Glutamatergic neuron (in vitro differentiated cells): ENCODE measurements at regions not wholly inside any gene's neighbourhood (a gene's known extent, or its start where the extent isn't known, plus 50 kb on each side); places are given as distances from the start of the nearest gene placed in this dataset.

Source experiments
- DNase-seq: peaks from one replicate; pipeline ENCODE4 v3.0.0; 2022
- H3K27ac Mint-ChIP-seq: one replicate; pipeline ENCODE4 v1.8.0; 2020; ENCODE audit warnings: mild to moderate bottlenecking, mixed read lengths, inconsistent platforms; ENCODE audit not compliant: unreplicated experiment
- H3K27me3 Mint-ChIP-seq: one replicate; pipeline ENCODE4 v1.8.0; 2020; ENCODE audit warnings: mild to moderate bottlenecking, moderate library complexity, mixed read lengths, inconsistent platforms; ENCODE audit not compliant: unreplicated experiment
- H3K36me3 Mint-ChIP-seq: one replicate; pipeline ENCODE4 v1.8.0; 2020; ENCODE audit warnings: mild to moderate bottlenecking, mixed read lengths, inconsistent platforms; ENCODE audit not compliant: unreplicated experiment
- H3K4me1 Mint-ChIP-seq: one replicate; pipeline ENCODE4 v1.8.0; 2020; ENCODE audit warnings: mild to moderate bottlenecking, low read depth, mixed read lengths, inconsistent platforms; ENCODE audit not compliant: unreplicated experiment
- H3K4me3 Mint-ChIP-seq: one replicate; pipeline ENCODE4 v1.8.0; 2020; ENCODE audit warnings: mild to moderate bottlenecking, mixed read lengths, inconsistent platforms; ENCODE audit not compliant: unreplicated experiment
- H3K9me3 Mint-ChIP-seq: one replicate; pipeline ENCODE4 v1.8.0; 2020; ENCODE audit warnings: mild to moderate bottlenecking, moderate library complexity, mixed read lengths, inconsistent platforms; ENCODE audit not compliant: unreplicated experiment
- TF ChIP-seq, protein P1 (sequence below): fragments of 200-600 bp; sonication (generic); IDR thresholded peaks from one replicate; pipeline ENCODE4 v1.5.0; 2021; ENCODE audit not compliant: partially characterized antibody, unreplicated experiment

DNA sequence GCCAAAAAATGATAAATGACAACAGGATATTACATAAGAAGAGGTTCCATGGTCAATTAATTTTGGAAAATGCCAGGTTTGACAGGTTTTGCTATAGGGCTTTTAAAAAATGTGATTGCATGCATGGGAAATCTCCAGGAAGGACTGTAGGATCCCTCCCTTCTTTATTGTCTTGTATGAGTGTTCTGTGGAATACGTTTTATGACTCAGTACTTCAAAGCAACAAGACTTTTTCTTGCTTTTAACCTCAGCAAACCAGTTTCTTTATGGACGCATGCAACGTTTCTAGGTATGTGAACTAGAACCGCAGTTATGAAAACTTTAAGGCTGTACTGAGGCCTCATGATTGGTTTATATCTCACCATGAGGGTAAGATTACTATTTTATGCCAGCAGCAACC is 76.6 kb upstream of the NTRK2 start:
- H3K27ac Mint-ChIP-seq: no peak overlapping the region
- no peaks in the 10 kb centered on the region for H3K4me1 Mint-ChIP-seq
- no peaks in the 10 kb centered on the region for H3K36me3 Mint-ChIP-seq
- no peak overlapping the region for H3K4me3 Mint-ChIP-seq
- DNase-seq: no peak
- H3K9me3 Mint-ChIP-seq: no peaks in the 10 kb centered on the region
- no peaks in the 10 kb centered on the region for H3K27me3 Mint-ChIP-seq
- TF ChIP-seq, protein P1, sequence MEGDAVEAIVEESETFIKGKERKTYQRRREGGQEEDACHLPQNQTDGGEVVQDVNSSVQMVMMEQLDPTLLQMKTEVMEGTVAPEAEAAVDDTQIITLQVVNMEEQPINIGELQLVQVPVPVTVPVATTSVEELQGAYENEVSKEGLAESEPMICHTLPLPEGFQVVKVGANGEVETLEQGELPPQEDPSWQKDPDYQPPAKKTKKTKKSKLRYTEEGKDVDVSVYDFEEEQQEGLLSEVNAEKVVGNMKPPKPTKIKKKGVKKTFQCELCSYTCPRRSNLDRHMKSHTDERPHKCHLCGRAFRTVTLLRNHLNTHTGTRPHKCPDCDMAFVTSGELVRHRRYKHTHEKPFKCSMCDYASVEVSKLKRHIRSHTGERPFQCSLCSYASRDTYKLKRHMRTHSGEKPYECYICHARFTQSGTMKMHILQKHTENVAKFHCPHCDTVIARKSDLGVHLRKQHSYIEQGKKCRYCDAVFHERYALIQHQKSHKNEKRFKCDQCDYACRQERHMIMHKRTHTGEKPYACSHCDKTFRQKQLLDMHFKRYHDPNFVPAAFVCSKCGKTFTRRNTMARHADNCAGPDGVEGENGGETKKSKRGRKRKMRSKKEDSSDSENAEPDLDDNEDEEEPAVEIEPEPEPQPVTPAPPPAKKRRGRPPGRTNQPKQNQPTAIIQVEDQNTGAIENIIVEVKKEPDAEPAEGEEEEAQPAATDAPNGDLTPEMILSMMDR: no peak

DNA sequence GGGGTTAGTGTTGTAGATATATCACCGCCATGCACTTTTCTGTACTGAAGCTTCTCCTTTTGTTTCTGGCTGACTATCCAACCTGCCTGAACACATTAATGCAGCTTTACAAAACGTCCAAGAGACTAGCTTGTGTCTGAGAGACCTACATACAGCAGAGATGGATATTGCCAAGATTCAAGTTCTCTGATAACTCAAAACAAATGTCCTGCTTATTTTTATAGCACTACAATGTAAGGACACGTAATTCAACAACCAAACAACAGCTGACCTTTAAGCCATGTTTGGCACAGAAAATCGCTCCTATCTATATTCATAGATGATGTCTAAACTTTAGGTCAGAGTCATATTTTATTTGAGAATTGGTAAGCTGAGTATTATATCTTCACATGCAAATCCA is 76.2 kb upstream of the NTRK2 start:
- H3K9me3 Mint-ChIP-seq: no peaks in the 10 kb centered on the region
- H3K4me3 Mint-ChIP-seq: no peak overlapping the region
- H3K36me3 Mint-ChIP-seq: no peaks in the 10 kb centered on the region
- no peaks in the 10 kb centered on the region for H3K4me1 Mint-ChIP-seq
- H3K27ac Mint-ChIP-seq: no peak overlapping the region
- no peak for DNase-seq
- TF ChIP-seq, protein P1: no peak
- H3K27me3 Mint-ChIP-seq: no peaks in the 10 kb centered on the region

DNA sequence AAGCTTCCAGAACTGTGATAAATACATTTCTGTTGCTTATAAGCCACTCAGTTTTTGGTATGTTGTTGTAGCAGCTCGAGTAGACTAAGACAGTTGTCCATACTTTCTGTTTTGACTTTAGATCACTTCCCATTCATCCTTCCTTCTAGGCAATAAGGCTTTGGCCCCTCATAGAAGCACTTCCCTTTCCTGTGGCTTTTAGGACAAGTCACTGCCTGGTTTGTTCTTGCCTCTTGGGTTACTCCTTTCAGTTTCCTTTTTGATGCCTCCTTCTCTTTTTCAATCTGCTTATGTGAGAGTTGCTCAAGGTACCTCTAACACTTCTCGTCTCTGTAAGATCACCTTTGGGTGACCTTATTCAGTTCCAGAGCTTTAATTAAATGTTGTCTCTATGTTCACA is 72.4 kb upstream of the NTRK2 start:
- no peaks in the 10 kb centered on the region for H3K9me3 Mint-ChIP-seq
- TF ChIP-seq, protein P1: no peak
- H3K4me3 Mint-ChIP-seq: no peak overlapping the region
- DNase-seq: no peak
- H3K4me1 Mint-ChIP-seq: no peaks in the 10 kb centered on the region
- no peaks in the 10 kb centered on the region for H3K27me3 Mint-ChIP-seq
- no peak overlapping the region for H3K27ac Mint-ChIP-seq
- H3K36me3 Mint-ChIP-seq: no peaks in the 10 kb centered on the region

DNA sequence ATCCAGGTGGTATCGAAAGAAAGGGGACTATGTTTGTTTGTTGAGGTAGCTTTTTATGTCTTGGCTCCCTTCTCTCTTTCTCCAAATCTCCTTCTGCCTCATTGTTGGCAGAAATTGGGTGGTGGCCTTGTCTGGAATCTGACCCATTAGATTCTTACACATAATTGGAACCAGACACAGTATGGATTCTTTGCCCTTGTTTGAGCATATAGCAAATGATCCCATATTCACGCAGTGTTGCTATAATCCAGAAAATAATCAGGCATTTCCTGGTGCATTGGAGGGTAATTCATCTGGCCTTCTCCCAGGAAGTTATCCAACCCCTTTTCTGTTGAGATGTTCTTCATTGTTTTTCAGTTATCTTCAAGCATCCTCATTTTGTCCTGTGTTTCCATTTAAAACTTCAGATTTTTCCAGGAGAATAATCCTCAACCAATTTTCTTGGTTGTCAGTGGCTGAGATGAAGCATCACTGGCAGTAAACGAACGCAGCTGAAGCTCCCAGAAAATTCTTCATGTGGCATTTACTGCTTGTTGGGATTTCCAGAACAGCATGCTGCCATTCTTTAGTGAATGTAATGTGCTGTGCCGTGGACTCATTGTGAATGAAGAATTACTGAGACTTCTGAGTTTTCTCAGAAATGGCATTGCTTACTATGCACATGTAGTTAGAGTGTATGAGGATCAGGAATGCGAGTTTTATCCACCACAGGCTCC is 70.5 kb upstream of the NTRK2 start:
- no peaks in the 10 kb centered on the region for H3K36me3 Mint-ChIP-seq
- H3K27me3 Mint-ChIP-seq: no peaks in the 10 kb centered on the region
- no peaks in the 10 kb centered on the region for H3K9me3 Mint-ChIP-seq
- H3K4me3 Mint-ChIP-seq: no peak overlapping the region
- peaks cover 4% of the 10 kb centered on the region for H3K4me1 Mint-ChIP-seq
- H3K27ac Mint-ChIP-seq: no peak overlapping the region
- DNase-seq: no peak
- TF ChIP-seq, protein P1: no peak

DNA sequence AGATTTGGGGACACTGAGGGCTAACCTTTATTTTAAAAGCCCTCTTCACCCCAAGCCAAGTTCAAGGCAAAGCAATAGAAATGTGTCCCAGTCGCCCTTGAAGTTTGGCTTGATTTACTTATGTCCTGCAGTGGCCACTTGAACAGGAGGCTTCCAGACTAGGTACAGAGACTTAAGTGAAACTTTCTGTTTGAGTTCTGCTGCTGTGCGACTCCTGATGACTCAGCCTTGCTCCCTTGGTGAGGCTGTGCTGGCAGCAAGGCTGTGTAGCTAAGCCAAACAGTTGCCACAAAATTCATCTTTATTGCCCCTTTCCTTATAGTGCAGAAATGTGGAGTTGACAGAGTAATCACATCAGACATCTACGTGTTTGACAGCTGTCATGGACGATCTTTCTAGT is 68.8 kb upstream of the NTRK2 start:
- H3K4me1 Mint-ChIP-seq: peaks cover 4% of the 10 kb centered on the region
- no peak overlapping the region for H3K4me3 Mint-ChIP-seq
- TF ChIP-seq, protein P1: no peak
- H3K27ac Mint-ChIP-seq: no peak overlapping the region
- H3K36me3 Mint-ChIP-seq: no peaks in the 10 kb centered on the region
- no peaks in the 10 kb centered on the region for H3K27me3 Mint-ChIP-seq
- H3K9me3 Mint-ChIP-seq: peaks cover 2% of the 10 kb centered on the region
- DNase-seq: no peak
